ENCODE measurements at regions not wholly inside any gene's neighbourhood (a gene's known extent, or its start where the extent isn't known, plus 50 kb on each side); places are given as distances from the start of the nearest gene placed in this dataset.

DNA sequence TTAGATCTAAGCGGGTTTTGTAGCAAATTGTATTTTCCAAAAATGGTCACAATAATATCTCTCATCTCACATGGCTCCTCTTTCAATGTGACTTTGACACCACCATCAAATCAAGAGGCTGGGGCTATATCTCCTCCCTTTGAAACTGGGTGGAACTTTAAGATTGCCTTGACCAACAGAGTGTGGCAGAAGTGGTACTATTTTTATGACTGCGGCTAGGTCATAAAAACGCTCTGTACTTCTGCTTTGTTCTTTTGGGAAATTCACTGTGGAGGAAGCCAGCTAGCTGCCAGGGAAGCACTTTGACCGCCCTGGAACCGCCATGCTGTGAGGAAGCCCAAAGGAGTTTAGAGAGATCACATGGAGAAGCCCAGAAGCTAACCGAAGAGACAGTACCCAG, 50.7 kb upstream of the ACOT11 start:
- no peaks in the 10 kb centered on the region for H3K36me3 ChIP-seq (ENCODE audit: low read depth)
- ATAC-seq (no peak), DNase-seq (no peak)
- intact Hi-C loops (cut with DNase I, micrococcal nuclease) = loop anchor here in 1 of 2 donors (10.0 kb wide), 1 partner anchor 223 kb away; no protein-coding TSS in a partner anchor
- H3K4me3 ChIP-seq = no peak overlapping the region
- TF ChIP-seq, protein P1, sequence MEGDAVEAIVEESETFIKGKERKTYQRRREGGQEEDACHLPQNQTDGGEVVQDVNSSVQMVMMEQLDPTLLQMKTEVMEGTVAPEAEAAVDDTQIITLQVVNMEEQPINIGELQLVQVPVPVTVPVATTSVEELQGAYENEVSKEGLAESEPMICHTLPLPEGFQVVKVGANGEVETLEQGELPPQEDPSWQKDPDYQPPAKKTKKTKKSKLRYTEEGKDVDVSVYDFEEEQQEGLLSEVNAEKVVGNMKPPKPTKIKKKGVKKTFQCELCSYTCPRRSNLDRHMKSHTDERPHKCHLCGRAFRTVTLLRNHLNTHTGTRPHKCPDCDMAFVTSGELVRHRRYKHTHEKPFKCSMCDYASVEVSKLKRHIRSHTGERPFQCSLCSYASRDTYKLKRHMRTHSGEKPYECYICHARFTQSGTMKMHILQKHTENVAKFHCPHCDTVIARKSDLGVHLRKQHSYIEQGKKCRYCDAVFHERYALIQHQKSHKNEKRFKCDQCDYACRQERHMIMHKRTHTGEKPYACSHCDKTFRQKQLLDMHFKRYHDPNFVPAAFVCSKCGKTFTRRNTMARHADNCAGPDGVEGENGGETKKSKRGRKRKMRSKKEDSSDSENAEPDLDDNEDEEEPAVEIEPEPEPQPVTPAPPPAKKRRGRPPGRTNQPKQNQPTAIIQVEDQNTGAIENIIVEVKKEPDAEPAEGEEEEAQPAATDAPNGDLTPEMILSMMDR (IDR thresholded peaks at IDR 0.05) = no peak
- H3K9me3 ChIP-seq = peaks cover 6% of the 10 kb centered on the region
- H3K4me1 ChIP-seq (ENCODE audit: low read depth) = peaks cover 14% of the 10 kb centered on the region

DNA sequence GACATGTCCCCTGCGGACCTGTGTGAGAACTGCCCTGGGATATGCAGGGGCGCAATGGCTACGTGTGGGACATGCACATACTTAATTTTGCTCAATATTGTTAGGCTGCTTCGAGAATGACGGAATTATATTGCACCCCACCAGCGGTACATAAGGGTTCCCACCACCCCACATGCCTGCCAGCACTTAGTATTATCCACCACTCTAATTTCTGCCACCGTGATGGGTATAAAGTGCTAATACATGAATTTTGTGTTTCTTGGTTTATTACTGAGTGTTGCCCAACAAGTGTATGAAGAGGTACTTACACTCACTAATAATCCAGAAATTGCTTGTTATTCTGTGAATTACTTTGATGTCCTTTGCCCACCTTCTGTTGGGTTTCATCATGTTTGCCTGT, 52.1 kb upstream of the ACOT11 start:
- Histone ChIP-seq H3K4me1 (ENCODE audit: low read depth) (peaks cover 14% of the 10 kb centered on the region), H3K36me3 (ENCODE audit: low read depth) (no peaks in the 10 kb centered on the region), H3K4me3 (no peak overlapping the region), H3K9me3 (peaks cover 6% of the 10 kb centered on the region)
- ATAC-seq (no peak), DNase-seq (no peak)
- TF ChIP-seq, protein P1 (IDR thresholded peaks at IDR 0.05) = no peak
- intact Hi-C loops (cut with DNase I, micrococcal nuclease) = loop anchor here in 1 of 2 donors (10.0 kb wide), 1 partner anchor 221 kb away; no protein-coding TSS in a partner anchor

DNA sequence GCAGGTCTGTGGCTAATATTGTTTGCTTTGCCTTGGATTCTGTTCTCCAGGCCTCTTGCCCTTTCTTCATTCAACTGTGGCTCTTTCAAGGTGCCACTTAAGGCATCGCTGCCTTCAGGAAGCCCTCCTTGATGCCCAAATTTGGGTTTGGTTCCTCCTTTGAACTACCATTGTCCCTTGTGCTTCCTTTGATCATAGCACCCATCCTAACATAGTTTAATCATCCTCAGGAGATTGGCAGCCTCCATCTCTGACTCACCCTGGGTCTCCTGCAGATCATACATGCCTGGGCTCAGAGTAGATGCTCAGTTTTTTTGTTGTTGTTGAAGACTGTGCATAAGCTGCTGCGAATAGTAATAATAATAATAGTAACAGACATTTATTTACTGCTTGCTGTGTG, 54.4 kb upstream of the ACOT11 start:
- TF ChIP-seq, protein P1 (IDR thresholded peaks at IDR 0.05) = no peak
- DNase-seq = no peak
- H3K4me3 ChIP-seq = no peak overlapping the region
- no peak for ATAC-seq
- H3K36me3 ChIP-seq (ENCODE audit: low read depth) = no peaks in the 10 kb centered on the region
- H3K4me1 ChIP-seq (ENCODE audit: low read depth) = peaks cover 12% of the 10 kb centered on the region
- intact Hi-C loops (cut with DNase I, micrococcal nuclease) = loop anchor here in 1 of 2 donors (10.0 kb wide), 1 partner anchor 219 kb away; no protein-coding TSS in a partner anchor
- peaks cover 6% of the 10 kb centered on the region for H3K9me3 ChIP-seq

DNA sequence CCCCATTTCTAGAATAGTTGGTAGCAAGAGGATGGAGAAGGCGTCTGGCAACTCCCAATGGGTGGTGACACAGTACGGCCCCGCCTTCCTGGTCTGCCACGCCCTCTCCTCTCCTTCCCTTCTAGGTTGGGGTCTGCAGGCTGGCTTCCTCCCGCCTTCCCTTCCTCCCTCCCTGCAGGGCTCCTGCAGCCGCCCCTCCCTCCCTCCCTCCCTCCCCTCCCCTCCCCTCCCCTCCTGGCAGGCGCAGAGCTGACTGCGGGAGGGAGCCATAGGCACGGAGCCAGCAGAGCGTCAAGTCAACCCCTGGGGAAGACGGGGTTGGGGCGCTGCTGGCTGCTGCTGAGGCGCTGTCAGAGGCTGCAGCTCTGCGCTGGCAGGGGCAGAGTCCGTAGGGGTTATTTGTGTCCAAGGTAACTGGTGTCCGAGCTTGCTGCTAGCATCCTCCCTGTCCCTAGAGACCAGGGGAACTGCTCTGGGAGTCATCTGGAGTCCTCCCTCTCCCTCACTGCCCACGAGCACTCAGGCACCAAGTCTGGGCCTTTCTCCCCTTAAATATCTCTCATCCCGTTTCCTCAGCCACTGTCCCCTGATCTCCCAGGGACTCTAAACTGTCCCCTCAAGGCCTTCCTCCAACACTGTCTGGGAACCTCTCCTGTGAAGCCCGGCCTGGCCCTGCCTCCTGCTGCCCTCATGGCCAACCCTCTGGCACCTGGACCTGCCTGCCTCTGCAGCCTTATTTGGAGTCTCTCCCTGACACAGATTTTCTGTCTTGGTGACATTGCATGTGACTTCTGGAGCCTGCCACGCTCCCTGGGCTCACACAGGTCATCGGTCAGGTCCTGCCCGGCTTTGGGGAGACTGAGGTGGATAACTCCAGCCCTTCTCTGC, 57.4 kb upstream of the ACOT11 start:
- no peaks in the 10 kb centered on the region for H3K9me3 ChIP-seq
- no peak for ATAC-seq
- intact Hi-C loops (cut with DNase I, micrococcal nuclease) = loop anchor here in 1 of 2 donors (10.0 kb wide), 1 partner anchor 216 kb away; no protein-coding TSS in a partner anchor
- peak in 2 of 3 donors; percentile 47 to 56 for DNase-seq
- peaks cover 28% of the 10 kb centered on the region for H3K4me1 ChIP-seq (ENCODE audit: low read depth)
- H3K36me3 ChIP-seq (ENCODE audit: low read depth) = no peaks in the 10 kb centered on the region
- H3K4me3 ChIP-seq = no peak overlapping the region
- TF ChIP-seq, protein P1 (IDR thresholded peaks at IDR 0.05) = no peak

DNA sequence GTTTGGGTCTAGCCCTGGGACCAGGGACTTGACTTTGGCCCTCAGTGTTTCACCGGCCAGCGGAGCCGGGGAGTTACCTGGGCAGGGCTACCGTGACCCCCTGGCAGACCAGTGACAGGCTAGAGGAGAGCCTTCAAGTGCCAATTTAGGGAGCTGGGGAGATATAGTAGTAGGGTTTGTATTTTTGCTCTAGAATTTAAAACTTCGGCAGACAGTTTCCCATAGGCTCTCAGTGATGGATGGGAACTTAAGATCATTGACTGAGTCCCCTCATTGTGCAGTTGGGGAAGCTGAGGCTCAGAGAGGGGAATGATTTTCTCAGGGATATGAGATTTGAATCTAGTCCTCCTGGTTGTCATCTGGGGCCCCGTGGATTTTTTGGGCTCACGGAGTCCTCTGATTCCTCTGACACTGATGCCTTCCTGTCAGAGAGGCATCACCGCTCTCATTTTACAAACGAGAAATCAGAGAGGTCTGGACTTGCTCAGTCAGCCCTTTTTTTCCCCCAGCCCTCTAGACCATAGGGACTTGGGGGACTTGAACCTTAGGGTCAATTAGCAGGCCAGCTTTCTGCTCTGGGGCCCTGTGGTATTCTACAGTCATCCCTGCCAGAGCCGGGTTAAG, 58.3 kb upstream of the ACOT11 start:
- no peak overlapping the region for H3K4me3 ChIP-seq
- intact Hi-C loops (cut with DNase I, micrococcal nuclease) = loop anchor here (2.0 to 10.0 kb wide), 3 partner anchors 81 to 215 kb away; partner anchors contain the start of gene SSBP3 (in 1 of the 2)
- TF ChIP-seq, protein P1 (IDR thresholded peaks at IDR 0.05) = no peak
- ATAC-seq (no peak), DNase-seq (no peak)
- H3K36me3 ChIP-seq (ENCODE audit: low read depth) = no peaks in the 10 kb centered on the region
- no peaks in the 10 kb centered on the region for H3K9me3 ChIP-seq
- peaks cover 28% of the 10 kb centered on the region for H3K4me1 ChIP-seq (ENCODE audit: low read depth)

Data from mucosa of descending colon (tissue), 3 donors.